ENCODE measurements at regions not wholly inside any gene's neighbourhood (a gene's known extent, or its start where the extent isn't known, plus 50 kb on each side); places are given as distances from the start of the nearest gene placed in this dataset.
"Not testable (repeated sequence)": the region's sequence is repeated elsewhere in the genome, so short reads cannot be mapped to it uniquely, and the experiment has no call there.

GRCh38 chr1:221283532-221283931 is 404.3 kb downstream of the HLX start:
- no peak for DNase-seq (ENCODE audit: low read depth)
- TF ChIP-seq, protein P1, sequence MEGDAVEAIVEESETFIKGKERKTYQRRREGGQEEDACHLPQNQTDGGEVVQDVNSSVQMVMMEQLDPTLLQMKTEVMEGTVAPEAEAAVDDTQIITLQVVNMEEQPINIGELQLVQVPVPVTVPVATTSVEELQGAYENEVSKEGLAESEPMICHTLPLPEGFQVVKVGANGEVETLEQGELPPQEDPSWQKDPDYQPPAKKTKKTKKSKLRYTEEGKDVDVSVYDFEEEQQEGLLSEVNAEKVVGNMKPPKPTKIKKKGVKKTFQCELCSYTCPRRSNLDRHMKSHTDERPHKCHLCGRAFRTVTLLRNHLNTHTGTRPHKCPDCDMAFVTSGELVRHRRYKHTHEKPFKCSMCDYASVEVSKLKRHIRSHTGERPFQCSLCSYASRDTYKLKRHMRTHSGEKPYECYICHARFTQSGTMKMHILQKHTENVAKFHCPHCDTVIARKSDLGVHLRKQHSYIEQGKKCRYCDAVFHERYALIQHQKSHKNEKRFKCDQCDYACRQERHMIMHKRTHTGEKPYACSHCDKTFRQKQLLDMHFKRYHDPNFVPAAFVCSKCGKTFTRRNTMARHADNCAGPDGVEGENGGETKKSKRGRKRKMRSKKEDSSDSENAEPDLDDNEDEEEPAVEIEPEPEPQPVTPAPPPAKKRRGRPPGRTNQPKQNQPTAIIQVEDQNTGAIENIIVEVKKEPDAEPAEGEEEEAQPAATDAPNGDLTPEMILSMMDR (IDR thresholded peaks at IDR 0.05; ENCODE audit: insufficient read depth, low read depth, low read length) = no peak
- TF ChIP-seq EZH2 (IDR thresholded peaks at IDR 0.05; ENCODE audit: insufficient read depth, low read length) = no peak
- peak overlapping the region; percentile 55 for H3K27ac Mint-ChIP-seq (ENCODE audit: unreplicated experiment)
- Histone ChIP-seq H3K9ac (ENCODE audit: low read length) (no peak overlapping the region), H3K27ac (ENCODE audit: low read depth, low read length) (no peak overlapping the region), H2AFZ (ENCODE audit: low read depth, low read length) (no peak overlapping the region), H3K27me3 (ENCODE audit: insufficient read depth, low read length) (no peaks in the 10 kb centered on the region), H4K20me1 (ENCODE audit: insufficient read depth, low read length) (no peaks in the 10 kb centered on the region), H3K79me2 (ENCODE audit: insufficient read depth, low read length) (no peaks in the 10 kb centered on the region), H3K4me1 (ENCODE audit: insufficient read depth, low read length) (peaks cover 9% of the 10 kb centered on the region), H3K4me2 (ENCODE audit: low read length) (peak overlapping the region; percentile 26), H3K36me3 (ENCODE audit: insufficient read depth, low read length) (no peaks in the 10 kb centered on the region), H3K4me3 (ENCODE audit: insufficient read depth, low read depth, low read length) (no peak overlapping the region), H3K9me3 (ENCODE audit: insufficient read depth, low read depth, low read length) (no peaks in the 10 kb centered on the region)
- peaks cover 33% of the 10 kb centered on the region for H3K4me1 Mint-ChIP-seq (ENCODE audit: low read depth, unreplicated experiment)
- no peaks in the 10 kb centered on the region for H3K36me3 Mint-ChIP-seq (ENCODE audit: low read depth, unreplicated experiment)
- H3K9me3 Mint-ChIP-seq (ENCODE audit: unreplicated experiment) = no peaks in the 10 kb centered on the region
- FAIRE-seq = no peak
- H3K4me3 Mint-ChIP-seq (ENCODE audit: unreplicated experiment) = no peak overlapping the region
- H3K27me3 Mint-ChIP-seq (ENCODE audit: low read depth, unreplicated experiment) = no peaks in the 10 kb centered on the region

GRCh38 chr1:221284028-221284427 is 404.8 kb downstream of the HLX start:
- Histone ChIP-seq H3K27me3 (ENCODE audit: insufficient read depth, low read length) (no peaks in the 10 kb centered on the region), H2AFZ (ENCODE audit: low read depth, low read length) (no peak overlapping the region), H3K9me3 (ENCODE audit: insufficient read depth, low read depth, low read length) (no peaks in the 10 kb centered on the region), H3K4me2 (ENCODE audit: low read length) (peak overlapping the region; percentile 26), H3K36me3 (ENCODE audit: insufficient read depth, low read length) (no peaks in the 10 kb centered on the region), H3K4me1 (ENCODE audit: insufficient read depth, low read length) (peaks cover 9% of the 10 kb centered on the region), H3K79me2 (ENCODE audit: insufficient read depth, low read length) (no peaks in the 10 kb centered on the region), H3K27ac (ENCODE audit: low read depth, low read length) (peak overlapping the region; percentile 14), H4K20me1 (ENCODE audit: insufficient read depth, low read length) (no peaks in the 10 kb centered on the region), H3K9ac (ENCODE audit: low read length) (no peak overlapping the region), H3K4me3 (ENCODE audit: insufficient read depth, low read depth, low read length) (no peak overlapping the region)
- H3K27me3 Mint-ChIP-seq (ENCODE audit: low read depth, unreplicated experiment) = no peaks in the 10 kb centered on the region
- H3K4me3 Mint-ChIP-seq (ENCODE audit: unreplicated experiment) = no peak overlapping the region
- DNase-seq (ENCODE audit: low read depth) = peak; percentile 93
- TF ChIP-seq, protein P1 (IDR thresholded peaks at IDR 0.05; ENCODE audit: insufficient read depth, low read depth, low read length) = no peak
- no peak for TF ChIP-seq EZH2 (IDR thresholded peaks at IDR 0.05; ENCODE audit: insufficient read depth, low read length)
- no peaks in the 10 kb centered on the region for H3K9me3 Mint-ChIP-seq (ENCODE audit: unreplicated experiment)
- peak overlapping the region; percentile 71 for H3K27ac Mint-ChIP-seq (ENCODE audit: unreplicated experiment)
- H3K36me3 Mint-ChIP-seq (ENCODE audit: low read depth, unreplicated experiment) = no peaks in the 10 kb centered on the region
- peak; percentile 52 for FAIRE-seq
- H3K4me1 Mint-ChIP-seq (ENCODE audit: low read depth, unreplicated experiment) = peaks cover 33% of the 10 kb centered on the region

- H3K4me1 ChIP-seq (ENCODE audit: insufficient read depth, low read length); H2AFZ ChIP-seq (ENCODE audit: low read depth, low read length); H3K4me3 Mint-ChIP-seq (ENCODE audit: unreplicated experiment); H3K9ac ChIP-seq (ENCODE audit: low read length); DNase-seq (ENCODE audit: low read depth); H3K36me3 ChIP-seq (ENCODE audit: insufficient read depth, low read length); H3K27me3 Mint-ChIP-seq (ENCODE audit: low read depth, unreplicated experiment); H3K79me2 ChIP-seq (ENCODE audit: insufficient read depth, low read length); FAIRE-seq; H3K36me3 Mint-ChIP-seq (ENCODE audit: low read depth, unreplicated experiment); H4K20me1 ChIP-seq (ENCODE audit: insufficient read depth, low read length); H3K27ac ChIP-seq (ENCODE audit: low read depth, low read length); H3K9me3 Mint-ChIP-seq (ENCODE audit: unreplicated experiment); H3K27me3 ChIP-seq (ENCODE audit: insufficient read depth, low read length); H3K9me3 ChIP-seq (ENCODE audit: insufficient read depth, low read depth, low read length): not testable (repeated sequence)
- Mint-ChIP-seq H3K4me1 (ENCODE audit: low read depth, unreplicated experiment) (peaks cover 33% of the 10 kb centered on the region), H3K27ac (ENCODE audit: unreplicated experiment) (peak overlapping the region; percentile 77)
- Histone ChIP-seq H3K4me3 (ENCODE audit: insufficient read depth, low read depth, low read length) (peak overlapping the region; percentile 24), H3K4me2 (ENCODE audit: low read length) (peak overlapping the region; percentile 26)
Observed at GRCh38 chr1:221284991-221285390, 405.7 kb downstream of the HLX start.

DNA sequence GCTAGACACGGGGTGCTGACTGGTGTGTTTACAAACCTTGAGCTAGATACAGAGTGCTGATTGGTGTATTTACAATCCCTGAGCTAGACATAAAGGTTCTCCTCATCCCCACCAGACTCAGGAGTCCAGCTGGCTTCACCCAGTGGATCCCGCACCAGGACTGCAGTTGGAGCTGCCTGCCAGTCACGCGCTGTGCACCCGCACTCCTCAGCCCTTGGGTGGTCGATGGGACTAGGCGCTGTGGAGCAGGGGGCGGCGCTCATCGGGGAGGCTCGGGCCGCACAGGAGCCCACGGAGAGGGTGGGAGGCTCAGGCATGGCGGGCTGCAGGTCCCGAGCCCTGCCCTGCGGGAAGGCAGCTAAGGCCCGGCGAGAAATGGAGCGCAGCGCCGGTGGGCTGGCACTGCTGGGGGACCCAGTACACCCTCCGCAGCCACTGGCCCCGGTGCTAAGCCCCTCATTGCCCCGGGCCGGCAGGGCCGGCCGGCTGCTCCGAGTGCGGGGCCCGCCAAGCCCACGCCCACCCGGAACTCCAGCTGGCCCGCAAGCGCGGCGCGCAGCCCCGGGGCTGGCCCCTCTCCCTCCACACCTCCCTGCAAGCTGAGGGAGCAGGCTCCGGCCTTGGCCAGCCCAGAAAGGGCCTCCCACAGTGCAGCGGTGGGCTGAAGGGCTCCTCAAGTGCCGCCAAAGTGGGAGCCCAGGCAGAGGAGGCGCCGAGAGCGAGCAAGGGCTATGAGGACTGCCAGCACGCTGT is 406.4 kb downstream of the HLX start:
- not testable (repeated sequence) for H3K9ac ChIP-seq (ENCODE audit: low read length); H3K4me3 Mint-ChIP-seq (ENCODE audit: unreplicated experiment); H3K27ac Mint-ChIP-seq (ENCODE audit: unreplicated experiment); H3K27ac ChIP-seq (ENCODE audit: low read depth, low read length); H2AFZ ChIP-seq (ENCODE audit: low read depth, low read length); H3K36me3 ChIP-seq (ENCODE audit: insufficient read depth, low read length); H4K20me1 ChIP-seq (ENCODE audit: insufficient read depth, low read length); H3K79me2 ChIP-seq (ENCODE audit: insufficient read depth, low read length); H3K36me3 Mint-ChIP-seq (ENCODE audit: low read depth, unreplicated experiment); H3K9me3 Mint-ChIP-seq (ENCODE audit: unreplicated experiment); H3K4me2 ChIP-seq (ENCODE audit: low read length); H3K27me3 ChIP-seq (ENCODE audit: insufficient read depth, low read length); FAIRE-seq; H3K9me3 ChIP-seq (ENCODE audit: insufficient read depth, low read depth, low read length); H3K4me3 ChIP-seq (ENCODE audit: insufficient read depth, low read depth, low read length); H3K4me1 ChIP-seq (ENCODE audit: insufficient read depth, low read length); DNase-seq (ENCODE audit: low read depth); H3K27me3 Mint-ChIP-seq (ENCODE audit: low read depth, unreplicated experiment)
- peaks cover 33% of the 10 kb centered on the region for H3K4me1 Mint-ChIP-seq (ENCODE audit: low read depth, unreplicated experiment)

Measured in astrocyte (in vitro differentiated cells and primary cell).